PFSK-1 (cell line): ENCODE measurements at regions not wholly inside any gene's neighbourhood (a gene's known extent, or its start where the extent isn't known, plus 50 kb on each side); places are given as distances from the start of the nearest gene placed in this dataset.

ENCODE experiments used
- FOXP2 ChIP-seq: optimal IDR thresholded peaks from 2 replicates; pipeline ENCODE3; 2011; ENCODE audit warnings: borderline replicate concordance, control low read depth, inconsistent platforms; ENCODE audit not compliant: insufficient read depth; ENCODE audit errors: extremely low read length, extremely low read depth
- POLR2AphosphoS5 ChIP-seq: IDR thresholded peaks from 2 replicates; pipeline ENCODE4 v1.6.1; 2012; ENCODE audit warnings: low read depth, mild to moderate bottlenecking, control low read depth, low read length, moderate library complexity
- SIN3A ChIP-seq: IDR thresholded peaks from 2 replicates; pipeline ENCODE4 v1.6.1; 2012; ENCODE audit warnings: mild to moderate bottlenecking, low read length, moderate library complexity, borderline replicate concordance; ENCODE audit not compliant: insufficient read depth
- TAF1 ChIP-seq: IDR thresholded peaks from 2 replicates; pipeline ENCODE4 v1.6.1; 2012; ENCODE audit warnings: low read length, control low read depth, borderline replicate concordance; ENCODE audit not compliant: insufficient read depth
- TF ChIP-seq, protein P1 (sequence below), 2 experiments: IDR thresholded peaks; 2 replicates each; pipeline versions ENCODE4 v1.6.1 to v1.8.0; 2011 to 2012; ENCODE audit warnings: low read depth in 2 of 2, low read length in 2 of 2, control low read depth in 1 of 2, inconsistent platforms in 1 of 2, mild to moderate bottlenecking in 1 of 2, moderate library complexity in 1 of 2; ENCODE audit not compliant: insufficient read depth in 1 of 2

DNA sequence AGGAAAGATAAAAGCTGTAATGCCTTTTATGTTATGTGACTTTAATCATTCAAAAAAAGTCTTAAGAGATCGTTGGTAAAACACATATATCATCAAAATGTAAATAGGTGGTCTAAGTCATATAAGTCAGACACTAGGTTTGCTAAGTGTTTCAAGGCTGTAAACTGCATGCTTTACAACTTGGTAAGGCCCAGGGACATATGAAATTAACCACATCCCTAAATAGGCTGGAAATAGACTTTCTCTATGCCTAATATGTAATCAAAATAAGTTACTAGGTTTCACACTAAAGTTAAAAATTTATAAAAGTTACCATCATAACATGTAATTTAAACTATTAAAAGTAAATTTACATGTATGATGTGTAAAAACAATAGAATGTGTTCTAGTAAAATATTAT is 946.3 kb upstream of the LRATD1 start:
- TF ChIP-seq SIN3A (no peak), POLR2AphosphoS5 (no peak), FOXP2 (no peak), TAF1 (no peak)
- TF ChIP-seq, protein P1, sequence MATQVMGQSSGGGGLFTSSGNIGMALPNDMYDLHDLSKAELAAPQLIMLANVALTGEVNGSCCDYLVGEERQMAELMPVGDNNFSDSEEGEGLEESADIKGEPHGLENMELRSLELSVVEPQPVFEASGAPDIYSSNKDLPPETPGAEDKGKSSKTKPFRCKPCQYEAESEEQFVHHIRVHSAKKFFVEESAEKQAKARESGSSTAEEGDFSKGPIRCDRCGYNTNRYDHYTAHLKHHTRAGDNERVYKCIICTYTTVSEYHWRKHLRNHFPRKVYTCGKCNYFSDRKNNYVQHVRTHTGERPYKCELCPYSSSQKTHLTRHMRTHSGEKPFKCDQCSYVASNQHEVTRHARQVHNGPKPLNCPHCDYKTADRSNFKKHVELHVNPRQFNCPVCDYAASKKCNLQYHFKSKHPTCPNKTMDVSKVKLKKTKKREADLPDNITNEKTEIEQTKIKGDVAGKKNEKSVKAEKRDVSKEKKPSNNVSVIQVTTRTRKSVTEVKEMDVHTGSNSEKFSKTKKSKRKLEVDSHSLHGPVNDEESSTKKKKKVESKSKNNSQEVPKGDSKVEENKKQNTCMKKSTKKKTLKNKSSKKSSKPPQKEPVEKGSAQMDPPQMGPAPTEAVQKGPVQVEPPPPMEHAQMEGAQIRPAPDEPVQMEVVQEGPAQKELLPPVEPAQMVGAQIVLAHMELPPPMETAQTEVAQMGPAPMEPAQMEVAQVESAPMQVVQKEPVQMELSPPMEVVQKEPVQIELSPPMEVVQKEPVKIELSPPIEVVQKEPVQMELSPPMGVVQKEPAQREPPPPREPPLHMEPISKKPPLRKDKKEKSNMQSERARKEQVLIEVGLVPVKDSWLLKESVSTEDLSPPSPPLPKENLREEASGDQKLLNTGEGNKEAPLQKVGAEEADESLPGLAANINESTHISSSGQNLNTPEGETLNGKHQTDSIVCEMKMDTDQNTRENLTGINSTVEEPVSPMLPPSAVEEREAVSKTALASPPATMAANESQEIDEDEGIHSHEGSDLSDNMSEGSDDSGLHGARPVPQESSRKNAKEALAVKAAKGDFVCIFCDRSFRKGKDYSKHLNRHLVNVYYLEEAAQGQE (IDR thresholded peaks at IDR 0.05; ENCODE audit: insufficient read depth in 1 of 2, low read depth in 2 of 2, low read length in 2 of 2), result no peak

- TF ChIP-seq, protein P1 (IDR thresholded peaks at IDR 0.05; ENCODE audit: insufficient read depth in 1 of 2, low read depth in 2 of 2, low read length in 2 of 2), result no peak
- TF ChIP-seq SIN3A, result no peak
- no peak for TF ChIP-seq TAF1
- no peak for TF ChIP-seq FOXP2
- no peak for TF ChIP-seq POLR2AphosphoS5
Measured at GRCh38 chr2:13694673-13695072, 937.8 kb upstream of the LRATD1 start.

GRCh38 chr2:13696601-13697000 is 935.9 kb upstream of the LRATD1 start:
- no peak for TF ChIP-seq FOXP2
- TF ChIP-seq POLR2AphosphoS5, result no peak
- TF ChIP-seq TAF1, result no peak
- TF ChIP-seq, protein P1 (IDR thresholded peaks at IDR 0.05; ENCODE audit: insufficient read depth in 1 of 2, low read depth in 2 of 2, low read length in 2 of 2), result no peak

- TF ChIP-seq TAF1 (no peak), FOXP2 (no peak)
- TF ChIP-seq, protein P1 (IDR thresholded peaks at IDR 0.05; ENCODE audit: insufficient read depth in 1 of 2, low read depth in 2 of 2, low read length in 2 of 2), result no peak
Measured at GRCh38 chr2:13698847-13699246, 933.7 kb upstream of the LRATD1 start.

DNA sequence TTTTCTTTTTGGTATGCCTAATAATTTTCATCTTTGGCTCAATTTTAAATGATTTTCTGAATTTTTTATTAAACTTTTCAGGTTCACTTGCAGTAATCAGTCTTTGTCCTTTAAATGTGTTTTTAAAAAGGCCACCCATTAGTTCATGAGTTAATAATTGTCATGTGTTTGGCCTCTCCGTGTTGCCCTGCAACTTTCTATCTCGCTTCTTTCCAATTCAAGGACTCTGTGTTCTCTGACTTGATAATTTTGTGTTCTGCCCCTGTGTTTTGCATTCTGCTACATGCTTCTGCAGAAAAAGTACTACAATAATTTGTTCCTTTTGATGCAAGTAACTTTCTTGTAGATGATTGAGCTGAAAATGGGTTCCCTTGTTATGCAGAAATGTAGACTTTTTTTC is 921.4 kb upstream of the LRATD1 start:
- TF ChIP-seq, protein P1 (IDR thresholded peaks at IDR 0.05; ENCODE audit: insufficient read depth in 1 of 2, low read depth in 2 of 2, low read length in 2 of 2), result no peak
- TF ChIP-seq FOXP2 (no peak), TAF1 (no peak), POLR2AphosphoS5 (no peak), SIN3A (no peak)
